HG03280 (cell line): ENCODE measurements at regions not wholly inside any gene's neighbourhood (a gene's known extent, or its start where the extent isn't known, plus 50 kb on each side); places are given as distances from the start of the nearest gene placed in this dataset.

Experiments
- ATAC-seq: cut with Tn5 transposase; IDR thresholded peaks from one replicate; pipeline ENCODE4 v1.9.1; 2021; ENCODE audit warnings: mild to moderate bottlenecking, moderate library complexity; ENCODE audit not compliant: unreplicated experiment

DNA sequence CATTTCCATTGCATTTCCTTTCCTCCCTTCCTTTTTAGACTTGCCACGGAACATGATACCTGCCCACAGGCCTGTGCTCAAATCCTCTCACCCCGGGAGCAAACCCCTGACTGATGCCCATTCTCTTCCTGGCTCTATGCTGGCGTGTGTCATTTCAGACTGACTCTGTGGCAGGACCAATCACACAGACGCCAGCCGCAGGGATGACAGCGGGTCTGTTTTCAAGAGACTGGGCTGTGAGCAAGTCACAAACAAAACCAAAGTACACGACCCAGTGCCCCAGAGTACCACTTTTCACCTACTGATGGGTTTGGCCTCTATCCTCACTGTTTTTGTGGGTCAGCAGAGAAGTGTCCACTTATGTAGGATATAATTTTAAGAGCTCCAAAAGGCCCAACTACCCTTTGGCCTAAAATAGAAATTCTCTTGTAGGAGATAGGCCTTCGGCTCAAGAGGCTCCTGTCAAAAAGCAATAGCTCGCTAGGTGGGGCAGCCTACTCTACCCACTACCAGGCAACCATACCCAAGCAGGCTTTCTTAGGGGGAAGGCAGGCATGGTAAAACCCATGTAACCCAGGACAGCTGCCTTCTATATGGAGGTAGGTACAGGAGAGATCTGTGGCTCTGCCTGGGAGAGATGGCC lies 215.7 kb downstream of the CDC5L start:
- ATAC-seq, result no peak

DNA sequence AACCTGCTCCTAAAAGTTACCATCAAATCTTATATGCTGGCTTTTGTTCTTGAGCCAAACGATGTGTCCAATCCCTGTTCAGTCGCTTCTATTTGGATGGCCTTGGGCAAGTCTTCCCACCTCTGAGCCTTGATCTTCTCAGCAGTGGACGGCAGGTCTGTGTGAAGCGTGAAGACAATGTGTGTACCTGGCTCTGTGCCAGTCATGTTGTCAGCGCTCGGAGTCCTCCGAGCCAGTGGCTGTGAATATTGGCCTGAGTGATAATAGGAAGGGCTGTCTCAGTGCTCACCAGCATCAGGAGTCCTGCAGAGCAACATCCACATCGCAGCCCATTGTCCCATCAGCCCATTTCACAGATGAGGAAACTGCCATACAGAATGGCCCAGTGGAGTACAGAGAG lies 219.0 kb downstream of the CDC5L start:
- no peak for ATAC-seq

DNA sequence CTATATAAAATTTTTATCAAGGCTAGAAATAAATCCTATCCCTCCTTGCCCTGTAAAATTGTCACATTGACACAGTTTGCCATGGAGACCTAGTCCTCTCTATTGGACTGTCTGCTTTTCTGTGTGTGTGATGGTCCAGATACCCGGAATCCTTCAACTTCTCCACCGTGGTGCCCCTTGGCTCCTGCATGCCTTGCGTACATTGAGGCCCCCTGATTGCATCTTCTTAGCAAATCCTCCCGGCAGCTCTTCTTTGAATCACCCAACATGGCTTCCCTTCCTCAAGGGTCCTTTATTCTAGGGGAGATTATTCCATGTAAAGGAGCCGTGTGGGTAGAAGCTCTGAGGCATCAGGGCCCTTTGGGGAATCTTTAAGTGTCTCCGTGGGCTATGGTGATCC lies 219.5 kb downstream of the CDC5L start:
- no peak for ATAC-seq

DNA sequence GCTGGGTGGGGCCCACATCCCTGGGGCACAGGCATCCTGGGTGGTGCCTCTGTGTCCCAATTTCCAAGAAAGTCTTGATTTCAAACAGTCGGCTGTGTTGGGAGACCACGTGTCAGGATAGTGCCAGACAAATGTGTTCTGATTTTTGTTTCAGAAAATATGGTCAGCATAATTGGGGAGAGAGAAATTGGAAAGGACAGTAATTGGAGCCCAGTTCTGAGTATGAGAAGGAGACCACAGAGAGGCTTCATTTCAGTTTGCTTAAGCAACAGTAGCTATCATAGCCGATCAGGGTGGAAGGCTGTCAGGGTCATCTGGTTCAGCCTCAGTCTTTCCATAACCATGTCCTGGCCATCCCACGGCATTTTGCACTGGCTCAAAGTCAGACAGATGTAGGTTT lies 220.7 kb downstream of the CDC5L start:
- no peak for ATAC-seq

DNA sequence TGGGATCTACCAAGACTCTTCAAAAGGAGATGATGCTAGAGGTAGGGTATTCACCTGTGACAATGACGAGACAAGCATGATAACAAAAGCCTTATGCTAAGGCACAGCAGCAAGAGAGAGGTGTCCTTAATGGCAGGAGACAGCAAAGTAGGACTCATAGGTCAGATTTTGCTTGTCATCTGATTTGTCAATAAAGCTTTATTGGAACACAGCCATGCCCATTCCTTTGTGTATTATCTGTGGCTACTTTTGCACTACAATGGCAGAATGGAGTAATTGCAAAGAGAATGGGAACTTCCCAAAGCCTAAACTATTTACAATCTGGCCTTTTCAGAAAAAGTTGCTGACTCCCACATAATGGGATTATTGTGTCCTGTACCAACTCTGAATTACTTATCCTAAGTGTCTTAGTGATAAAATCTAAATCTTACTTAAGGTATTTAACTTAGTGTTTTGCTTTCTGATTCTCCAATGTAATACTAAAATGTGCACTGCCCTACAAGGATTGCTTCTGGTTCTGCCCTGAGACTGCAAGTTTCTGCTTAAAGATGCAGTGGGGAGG lies 221.6 kb downstream of the CDC5L start:
- no peak for ATAC-seq

DNA sequence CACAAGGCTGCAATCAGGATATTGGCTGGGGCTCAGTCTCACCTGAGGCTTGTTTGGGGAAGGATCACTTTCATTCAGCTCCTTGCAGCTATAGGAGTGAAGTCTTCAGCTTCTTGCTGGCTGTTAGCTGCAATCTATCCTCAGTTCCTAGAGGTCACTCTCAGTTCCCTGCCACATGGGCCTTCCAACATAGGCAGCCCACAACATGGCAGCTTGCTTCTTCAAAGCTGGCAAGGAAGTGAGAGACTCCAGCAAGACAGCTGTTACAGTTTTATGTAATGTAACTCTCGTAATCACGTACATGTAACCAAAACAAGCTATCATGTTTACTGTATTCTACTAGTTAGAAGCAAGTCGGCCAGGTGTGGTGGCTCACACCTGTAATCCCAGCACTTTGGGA lies 226.9 kb downstream of the CDC5L start:
- no peak for ATAC-seq

DNA sequence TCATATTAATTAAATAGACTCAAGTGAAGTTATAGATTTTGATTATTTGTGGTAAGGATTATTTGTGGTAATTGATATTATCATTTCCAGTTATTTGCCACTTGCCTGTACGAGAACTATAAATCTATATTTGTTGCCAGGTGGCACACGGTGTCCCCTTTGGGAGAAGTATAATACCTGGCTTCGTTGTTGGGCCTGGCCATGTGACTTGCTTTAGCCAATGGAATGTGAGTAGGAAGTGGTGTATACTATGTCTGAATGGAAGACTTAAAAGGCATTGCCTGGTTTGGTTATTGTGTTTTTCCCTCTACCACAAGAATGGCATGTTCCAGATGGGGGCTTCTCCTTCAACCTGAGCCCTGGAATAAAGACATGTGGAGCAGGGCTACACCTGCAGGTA lies 228.1 kb downstream of the CDC5L start:
- ATAC-seq, result no peak

DNA sequence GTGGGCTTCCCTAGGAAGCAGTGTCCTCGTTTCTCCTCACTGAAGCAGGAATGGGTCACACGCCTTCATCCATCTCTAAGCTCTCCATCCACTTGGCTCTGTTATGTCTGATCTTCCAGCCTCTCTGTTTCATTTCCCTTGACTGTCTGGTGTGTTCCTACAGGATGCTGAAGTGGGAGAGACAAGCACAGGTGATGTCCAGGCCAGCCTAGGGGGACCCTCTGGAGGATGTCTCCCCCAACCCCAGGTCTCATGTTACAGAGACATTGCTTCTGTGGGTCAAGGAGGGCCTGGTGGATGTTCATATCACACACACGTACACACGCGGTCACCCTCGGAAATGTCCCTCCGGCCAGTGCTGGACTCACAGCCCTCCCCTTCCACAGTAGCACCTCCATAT lies 229.9 kb downstream of the CDC5L start:
- no peak for ATAC-seq

DNA sequence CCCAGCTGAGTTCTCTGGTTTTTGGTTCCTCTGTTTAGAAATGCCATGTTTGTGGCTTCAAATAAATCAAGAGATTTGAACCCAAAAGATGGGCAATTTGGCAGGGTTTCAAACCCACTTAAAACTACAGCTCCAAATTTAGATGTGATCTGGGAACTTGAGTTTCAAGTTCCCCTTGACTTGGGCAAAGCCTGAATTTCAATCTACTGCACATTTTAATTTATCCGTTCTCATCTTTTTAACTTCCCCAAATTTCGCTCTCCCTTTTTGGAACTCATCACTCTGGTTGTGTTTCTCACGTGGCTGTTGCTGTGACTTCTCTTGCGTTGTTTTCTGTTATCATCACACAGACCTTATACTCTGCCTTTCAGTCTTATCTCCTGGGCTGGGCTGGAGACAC lies 230.9 kb downstream of the CDC5L start:
- no peak for ATAC-seq

DNA sequence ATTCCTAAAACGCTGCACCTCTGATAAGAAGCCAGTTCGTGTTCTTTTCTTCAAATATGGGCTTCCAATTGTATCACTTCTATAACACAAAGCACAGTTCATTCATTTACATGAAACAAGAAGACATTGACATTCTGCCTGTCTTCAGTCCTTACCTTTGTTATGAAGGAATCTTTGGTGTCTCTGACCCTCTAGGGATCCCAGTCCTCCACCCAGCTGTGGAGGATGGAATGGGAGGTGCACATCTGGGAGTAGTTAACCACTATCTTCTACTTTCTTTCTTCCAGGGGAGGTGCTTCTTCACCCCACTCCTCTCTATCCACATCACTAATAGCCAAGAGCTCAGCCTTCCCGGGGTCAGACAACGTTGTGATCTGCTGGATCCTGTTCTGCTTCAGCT lies 233.4 kb downstream of the CDC5L start:
- no peak for ATAC-seq

DNA sequence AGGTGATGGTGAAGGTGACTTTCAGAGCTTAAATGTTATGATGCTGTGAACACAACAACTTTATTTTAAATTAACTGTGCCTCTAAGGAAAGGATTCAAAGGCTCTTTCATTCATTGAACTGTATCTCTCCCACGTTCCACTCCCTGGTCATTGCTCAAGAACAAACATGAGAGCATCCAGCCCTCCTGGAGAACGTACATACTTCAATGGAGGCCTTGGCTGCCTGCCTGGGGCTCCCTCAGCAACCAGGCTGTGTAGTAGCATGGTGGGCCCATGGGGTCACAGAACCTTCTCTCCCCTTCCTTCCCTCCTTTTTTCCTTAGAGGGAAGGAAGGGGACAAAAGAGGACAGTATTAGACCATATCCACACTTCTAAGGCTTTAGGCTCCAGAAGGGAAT lies 234.3 kb downstream of the CDC5L start:
- ATAC-seq, result no peak

DNA sequence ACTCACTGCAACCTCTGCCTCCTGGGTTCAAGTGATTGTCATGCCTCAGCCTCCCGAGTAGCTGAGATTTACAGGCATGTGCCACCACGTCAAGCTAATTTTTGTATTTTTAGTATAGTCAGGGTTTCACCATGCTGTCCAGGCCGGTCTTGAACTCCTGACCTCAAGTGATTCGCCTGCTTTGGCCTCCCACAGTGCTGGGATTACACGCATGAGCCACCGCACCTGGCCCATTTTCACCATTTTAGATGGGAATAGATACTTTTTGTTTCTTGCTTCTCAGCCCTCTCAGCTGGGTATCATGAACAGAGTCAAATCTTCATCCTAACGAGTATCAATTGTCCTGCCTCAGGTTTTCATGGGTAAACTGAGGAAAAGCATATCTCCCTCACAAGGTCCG lies 235.0 kb downstream of the CDC5L start:
- no peak for ATAC-seq

DNA sequence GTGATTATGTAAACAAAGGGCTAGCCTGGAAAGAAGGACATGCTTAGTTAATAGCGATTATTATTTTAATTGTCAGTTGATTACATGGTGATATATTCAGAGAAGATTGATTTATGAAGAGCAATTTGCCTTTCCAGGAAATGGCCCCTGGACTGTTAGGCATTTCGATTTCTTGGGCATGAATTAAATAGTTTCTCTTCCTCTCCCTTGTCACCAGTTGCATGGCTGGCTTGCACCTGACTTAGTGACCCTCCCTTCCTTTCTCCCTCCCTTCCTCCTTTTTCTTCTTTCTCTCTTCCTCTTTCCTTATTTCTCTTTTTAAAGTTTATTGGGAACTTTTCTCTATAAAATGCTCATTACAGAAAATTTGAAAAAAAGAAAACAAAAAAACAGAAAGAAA lies 235.4 kb downstream of the CDC5L start:
- no peak for ATAC-seq

DNA sequence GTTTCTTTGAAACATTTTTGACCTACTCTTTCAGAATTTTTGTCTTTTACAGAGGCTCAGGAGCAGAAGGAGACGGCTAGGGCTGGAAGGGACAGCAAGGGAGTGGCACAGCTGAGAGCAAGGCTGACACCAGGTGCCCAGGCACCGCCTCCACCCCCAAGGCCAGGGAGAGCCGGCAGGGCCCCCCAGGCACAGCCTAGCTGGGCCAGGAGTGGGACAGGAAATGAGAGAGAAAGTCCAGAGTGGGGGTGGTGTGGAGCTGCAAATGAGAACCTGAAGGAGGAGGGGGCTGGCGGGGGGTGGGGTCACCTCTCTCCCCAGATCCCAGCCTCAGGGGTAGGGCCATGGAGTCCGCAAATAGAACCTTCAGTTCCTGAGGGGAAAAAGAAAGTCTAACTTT lies 236.7 kb downstream of the CDC5L start:
- ATAC-seq, result no peak

DNA sequence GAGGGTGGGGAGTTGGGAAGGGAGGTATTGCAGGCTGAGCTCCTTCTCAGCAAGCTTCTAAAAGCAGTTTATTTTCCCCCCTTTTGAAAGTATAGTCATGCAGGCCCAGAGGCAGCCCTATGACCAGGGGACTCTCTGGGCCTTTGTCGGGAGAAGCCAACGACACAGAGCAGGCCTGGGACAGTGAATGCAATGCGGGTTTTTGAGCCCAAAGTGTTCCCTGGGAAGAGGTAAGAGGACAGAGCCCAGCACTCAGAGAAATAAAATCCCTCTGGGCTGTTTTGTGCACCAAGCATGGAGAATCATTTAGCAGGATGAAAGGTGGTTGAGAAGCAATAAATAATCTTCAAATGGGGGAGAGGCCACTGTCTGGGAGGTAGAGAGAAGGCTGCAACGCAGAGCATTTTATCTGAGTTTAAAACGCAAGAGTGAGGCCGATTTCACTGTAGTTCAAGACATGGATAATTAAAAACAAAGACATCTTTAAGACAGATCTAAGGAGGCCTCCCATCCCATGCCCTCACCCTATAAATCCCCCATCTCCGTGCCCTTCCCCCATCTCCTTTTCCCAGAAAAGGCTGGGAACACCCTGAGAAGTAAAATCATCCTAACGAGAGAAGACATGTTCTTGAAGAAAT lies 237.5 kb downstream of the CDC5L start:
- ATAC-seq, result no peak

DNA sequence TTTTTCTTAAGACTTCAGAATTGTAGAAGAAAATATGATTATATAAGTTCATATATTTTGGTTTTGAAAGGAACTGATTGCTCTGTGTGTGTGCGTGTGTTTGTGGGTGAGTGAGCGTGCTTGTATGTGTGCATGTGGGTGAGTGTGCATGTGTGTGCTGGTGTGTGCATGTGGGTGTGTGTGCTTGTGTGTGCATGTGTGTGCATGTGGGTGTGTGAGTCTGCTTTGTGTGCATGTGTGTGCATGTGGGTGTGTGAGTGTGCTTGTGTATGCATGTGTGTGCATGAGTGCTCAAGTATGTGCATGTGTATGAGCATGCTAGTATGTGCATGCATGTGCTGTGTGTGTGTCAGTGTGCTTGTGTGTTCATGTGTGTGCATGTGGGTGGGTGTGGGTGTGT lies 238.5 kb downstream of the CDC5L start:
- ATAC-seq, result no peak

DNA sequence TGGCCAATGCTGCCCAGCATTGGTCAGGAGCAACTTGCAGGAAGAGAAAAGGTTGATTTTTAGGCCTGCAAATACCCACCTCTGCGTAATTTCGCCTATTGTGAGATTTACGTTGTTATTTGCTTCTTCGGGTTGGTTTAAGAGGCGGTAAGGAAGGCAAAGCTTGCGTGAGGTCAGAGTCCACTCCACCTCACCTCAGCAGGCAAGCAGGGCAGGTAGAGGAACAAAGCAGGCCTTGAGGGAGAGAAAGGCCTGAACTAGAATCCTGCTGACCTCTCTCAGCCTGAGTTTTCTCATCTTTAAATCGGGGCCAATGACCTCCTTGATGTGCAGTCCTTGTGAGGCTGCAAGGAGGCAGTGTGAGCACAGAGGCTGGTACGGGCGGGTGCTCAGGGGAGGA lies 239.1 kb downstream of the CDC5L start:
- no peak for ATAC-seq

DNA sequence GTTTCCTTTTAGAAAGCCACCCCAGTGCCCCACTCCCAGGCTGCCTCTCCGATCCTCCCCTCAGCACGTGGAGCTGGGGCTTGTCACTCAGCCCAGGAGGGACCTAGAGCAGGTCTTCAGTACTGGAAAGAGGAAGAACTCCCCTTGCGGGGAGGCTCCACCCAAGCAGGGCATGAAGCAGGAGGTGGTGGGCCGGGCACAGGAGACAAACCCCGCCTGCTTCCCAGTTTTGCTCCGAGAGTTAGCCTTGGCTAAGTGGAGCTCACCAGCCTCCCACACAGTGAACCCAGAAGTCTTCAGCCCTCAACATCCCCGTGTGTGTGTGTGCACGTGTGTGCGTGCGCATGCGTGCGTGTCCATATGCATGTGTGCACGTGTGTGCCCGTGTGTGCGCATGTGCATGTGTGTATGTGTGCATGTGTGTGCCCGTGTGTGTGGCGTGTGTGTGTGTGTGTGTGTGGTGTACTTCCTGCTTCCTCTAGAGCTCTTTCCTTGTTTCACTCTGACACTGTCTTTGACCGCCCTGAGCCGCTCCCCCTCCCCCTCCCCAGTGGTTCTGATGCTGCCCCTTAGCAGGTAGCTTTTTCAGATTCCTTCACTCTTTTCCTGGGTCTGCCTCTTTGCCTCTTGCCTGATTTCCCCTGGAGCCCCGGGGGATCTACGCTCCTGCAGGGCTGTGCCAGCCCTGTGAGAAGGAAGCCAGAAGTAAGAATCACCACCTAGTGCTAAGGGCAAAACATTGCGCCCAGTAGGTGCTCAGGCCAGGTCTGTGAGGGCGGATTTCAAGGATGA lies 239.8 kb downstream of the CDC5L start:
- no peak for ATAC-seq

DNA sequence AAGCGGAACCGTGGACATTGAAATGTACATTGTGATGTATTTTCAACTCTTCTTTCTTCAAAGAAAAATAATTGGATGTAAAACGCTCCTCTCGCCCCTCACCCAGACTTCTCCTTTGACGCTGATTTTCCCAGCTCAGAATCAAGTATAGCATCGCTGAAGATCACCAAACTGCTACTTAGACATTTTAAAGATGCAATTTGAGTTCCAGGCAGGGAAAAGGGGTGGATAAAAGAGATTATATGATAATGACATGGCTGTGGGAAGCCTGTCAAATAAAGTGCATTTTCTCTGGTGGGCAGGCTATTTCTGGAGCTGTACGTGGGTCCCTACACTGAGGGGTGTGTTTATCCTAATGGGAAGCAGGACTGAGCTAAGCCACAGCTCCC lies 240.4 kb downstream of the CDC5L start:
- no peak for ATAC-seq

DNA sequence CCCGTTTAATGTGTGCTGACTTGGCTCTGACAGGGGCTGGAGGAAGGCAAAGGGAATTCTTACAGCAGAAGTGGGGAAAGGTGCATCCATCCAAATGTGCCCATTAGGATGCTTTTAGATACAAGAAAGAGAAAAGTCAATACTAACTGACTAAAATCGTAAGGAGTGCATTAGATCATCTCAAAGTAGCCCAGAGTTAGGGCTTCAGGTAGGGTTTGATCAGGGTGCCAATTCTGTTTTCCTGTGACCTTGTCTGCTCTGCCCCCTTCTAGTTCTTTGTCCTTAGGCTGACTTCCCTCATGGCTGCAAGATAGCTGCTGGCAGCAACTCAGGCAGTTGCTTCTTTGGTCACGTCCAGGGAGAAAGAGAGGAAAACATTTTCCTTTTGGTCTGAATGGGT lies 240.8 kb downstream of the CDC5L start:
- no peak for ATAC-seq

DNA sequence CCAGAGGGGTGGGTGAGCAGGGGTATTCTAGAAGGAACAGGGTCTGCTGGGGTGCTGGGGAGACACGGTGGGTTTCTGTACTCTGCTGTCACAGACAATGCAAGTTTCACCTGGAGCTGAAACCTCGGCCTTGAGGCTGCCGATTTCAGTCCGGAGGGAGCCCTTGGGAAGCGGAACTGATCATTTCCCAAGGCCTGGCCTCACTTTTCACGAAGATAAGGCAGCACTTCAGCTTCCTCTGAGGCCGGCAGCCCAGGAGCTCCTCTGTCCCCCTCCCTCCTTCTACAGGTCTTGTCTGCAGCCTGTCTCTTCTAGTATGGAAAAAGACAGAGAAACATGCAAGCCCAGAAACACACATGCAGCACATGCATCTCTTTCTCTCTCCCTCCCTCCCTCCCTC lies 242.1 kb downstream of the CDC5L start:
- ATAC-seq, result no peak
